KMS-11 (cell line): ENCODE measurements at regions not wholly inside any gene's neighbourhood (a gene's known extent, or its start where the extent isn't known, plus 50 kb on each side); places are given as distances from the start of the nearest gene placed in this dataset.

Experiments used
- H2AFZ ChIP-seq: fragments of 200-600 bp; sonication (generic); 2 replicates; pipeline ENCODE4 v1.6.1; 2016; ENCODE audit warnings: antibody characterized with exemption, mixed run types, low read depth
- H3K27ac ChIP-seq: fragments of 200-600 bp; sonication (generic); 2 replicates; pipeline ENCODE4 v1.6.1; 2016; ENCODE audit warnings: mild to moderate bottlenecking, mixed run types
- H3K27me3 ChIP-seq: fragments of 200-600 bp; sonication (generic); 2 replicates; pipeline ENCODE4 v1.6.1; 2017; ENCODE audit warnings: mild to moderate bottlenecking, low read depth, mixed run types, moderate library complexity; ENCODE audit not compliant: insufficient read depth
- H3K36me3 ChIP-seq: fragments of 200-600 bp; sonication (generic); 2 replicates; pipeline ENCODE4 v1.6.1; 2017; ENCODE audit warnings: mild to moderate bottlenecking, mixed run types; ENCODE audit not compliant: insufficient read depth
- H3K4me1 ChIP-seq: fragments of 200-600 bp; sonication (generic); 2 replicates; pipeline ENCODE4 v1.6.1; 2016; ENCODE audit warnings: mild to moderate bottlenecking, low read depth, mixed run types; ENCODE audit not compliant: poor library complexity, severe bottlenecking
- H3K4me2 ChIP-seq: fragments of 200-600 bp; sonication (generic); 2 replicates; pipeline ENCODE4 v1.7.0; 2016; ENCODE audit warnings: mild to moderate bottlenecking, mixed run types
- H3K4me3 ChIP-seq: fragments of 200-600 bp; sonication (generic); IDR thresholded peaks from 2 replicates; pipeline ENCODE4 v1.6.1; 2017; ENCODE audit warnings: low read depth, low read length, mixed read lengths; ENCODE audit not compliant: insufficient read depth
- H3K79me2 ChIP-seq: fragments of 200-600 bp; sonication (generic); 2 replicates; pipeline ENCODE4 v1.6.1; 2016; ENCODE audit warnings: low read depth, mixed run types; ENCODE audit not compliant: insufficient read depth
- H3K9ac ChIP-seq: fragments of 200-600 bp; sonication (generic); 2 replicates; pipeline ENCODE4 v1.6.1; 2016; ENCODE audit warnings: mild to moderate bottlenecking, mixed run types
- H4K20me1 ChIP-seq: fragments of 200-600 bp; sonication (generic); 2 replicates; pipeline ENCODE4 v1.6.1; 2016; ENCODE audit warnings: mild to moderate bottlenecking, mixed run types; ENCODE audit not compliant: insufficient read depth
- CTCF ChIP-seq: fragments of 200-600 bp; sonication (generic); conservative IDR thresholded peaks from 2 replicates; pipeline ENCODE4 v1.6.1; 2017; ENCODE audit warnings: low read depth, mild to moderate bottlenecking, antibody characterized with exemption, low read length, moderate library complexity, mixed read lengths

- TF ChIP-seq CTCF: no peak
- Histone ChIP-seq H2AFZ (no peak overlapping the region), H3K9ac (no peak overlapping the region), H3K36me3 (no peaks in the 10 kb centered on the region), H3K27ac (no peak overlapping the region), H3K27me3 (no peaks in the 10 kb centered on the region), H3K4me3 (no peak overlapping the region), H3K4me1 (no peaks in the 10 kb centered on the region), H3K4me2 (no peak overlapping the region), H4K20me1 (no peaks in the 10 kb centered on the region), H3K79me2 (no peaks in the 10 kb centered on the region)
Observed at GRCh38 chr20:52469128-52469527, 277.5 kb upstream of the ZFP64 start.

GRCh38 chr20:52465991-52466390 lies 274.4 kb upstream of the ZFP64 start:
- no peak overlapping the region for H2AFZ ChIP-seq
- no peaks in the 10 kb centered on the region for H3K36me3 ChIP-seq
- no peaks in the 10 kb centered on the region for H3K27me3 ChIP-seq

GRCh38 chr20:52461582-52461981 lies 270.0 kb upstream of the ZFP64 start:
- no peak overlapping the region for H3K4me2 ChIP-seq

More at GRCh38 chr20:52465991-52466390, 274.4 kb upstream of the ZFP64 start:
- Histone ChIP-seq H3K9ac (no peak overlapping the region), H3K4me2 (no peak overlapping the region), H3K4me3 (no peak overlapping the region), H4K20me1 (no peaks in the 10 kb centered on the region), H3K4me1 (no peaks in the 10 kb centered on the region), H3K79me2 (no peaks in the 10 kb centered on the region), H3K27ac (no peak overlapping the region)
- no peak for TF ChIP-seq CTCF

GRCh38 chr20:52459150-52459549 lies 267.6 kb upstream of the ZFP64 start:
- Histone ChIP-seq H3K4me1 (no peaks in the 10 kb centered on the region), H3K4me2 (no peak overlapping the region), H3K27me3 (no peaks in the 10 kb centered on the region), H3K9ac (no peak overlapping the region), H3K79me2 (no peaks in the 10 kb centered on the region), H3K36me3 (no peaks in the 10 kb centered on the region), H3K4me3 (no peak overlapping the region), H3K27ac (no peak overlapping the region), H2AFZ (no peak overlapping the region), H4K20me1 (no peaks in the 10 kb centered on the region)
- TF ChIP-seq CTCF: no peak

More at GRCh38 chr20:52461582-52461981, 270.0 kb upstream of the ZFP64 start:
- Histone ChIP-seq H3K27me3 (no peaks in the 10 kb centered on the region), H3K4me3 (no peak overlapping the region), H3K9ac (no peak overlapping the region), H3K79me2 (no peaks in the 10 kb centered on the region), H3K36me3 (no peaks in the 10 kb centered on the region), H2AFZ (no peak overlapping the region), H4K20me1 (no peaks in the 10 kb centered on the region), H3K27ac (no peak overlapping the region), H3K4me1 (no peaks in the 10 kb centered on the region)
- TF ChIP-seq CTCF: no peak

- Histone ChIP-seq H3K4me2 (no peak overlapping the region), H3K79me2 (no peaks in the 10 kb centered on the region), H3K27me3 (no peaks in the 10 kb centered on the region), H3K4me1 (no peaks in the 10 kb centered on the region), H3K36me3 (no peaks in the 10 kb centered on the region), H3K9ac (no peak overlapping the region), H3K27ac (no peak overlapping the region), H2AFZ (no peak overlapping the region), H4K20me1 (no peaks in the 10 kb centered on the region), H3K4me3 (no peak overlapping the region)
- no peak for TF ChIP-seq CTCF
Observed at GRCh38 chr20:52457826-52458225, 266.2 kb upstream of the ZFP64 start.
